ENCODE measurements at regions not wholly inside any gene's neighbourhood (a gene's known extent, or its start where the extent isn't known, plus 50 kb on each side); places are given as distances from the start of the nearest gene placed in this dataset.
"Not testable (repeated sequence)": the region's sequence is repeated elsewhere in the genome, so short reads cannot be mapped to it uniquely, and the experiment has no call there.

GRCh38 chr10:57472823-57473619 is 794.7 kb downstream of the IPMK start:
- DNase-seq: no peak

GRCh38 chr10:57468894-57469432 is 798.7 kb downstream of the IPMK start:
- no peak for DNase-seq

- no peak for DNase-seq
Measured at GRCh38 chr10:57465155-57465554, 802.5 kb downstream of the IPMK start.

- no peak for DNase-seq
Measured at GRCh38 chr10:57460540-57460939, 807.2 kb downstream of the IPMK start.

GRCh38 chr10:57457972-57458512 is 809.7 kb downstream of the IPMK start:
- no peak for DNase-seq

GRCh38 chr10:57430376-57430775 is 837.3 kb downstream of the IPMK start:
- DNase-seq: no peak

- no peak for DNase-seq
Measured at GRCh38 chr10:57420881-57421280, 846.8 kb downstream of the IPMK start.

- no peak for DNase-seq
Measured at GRCh38 chr10:57418476-57418875, 849.2 kb downstream of the IPMK start.

GRCh38 chr10:57395923-57396322 is 871.8 kb downstream of the IPMK start:
- no peak for DNase-seq

GRCh38 chr10:57367412-57367811 is 900.3 kb downstream of the IPMK start:
- no peak for DNase-seq

GRCh38 chr10:57362811-57363210 is 904.9 kb downstream of the IPMK start:
- DNase-seq: no peak

GRCh38 chr10:57353403-57354003 is 914.2 kb downstream of the IPMK start:
- DNase-seq: no peak

GRCh38 chr10:57351076-57351475 is 916.6 kb downstream of the IPMK start:
- no peak for DNase-seq

GRCh38 chr10:57341294-57341693 is 926.4 kb downstream of the IPMK start:
- DNase-seq: no peak

GRCh38 chr10:57338823-57339558 is 928.7 kb downstream of the IPMK start:
- no peak for DNase-seq

- no peak for DNase-seq
Measured at GRCh38 chr10:57336865-57337264, 930.8 kb downstream of the IPMK start.

- DNase-seq: no peak
Measured at GRCh38 chr10:57336341-57336740, 931.4 kb downstream of the IPMK start.

- DNase-seq: no peak
Measured at GRCh38 chr10:57334523-57334922, 933.2 kb downstream of the IPMK start.

GRCh38 chr10:57333880-57334279 is 933.8 kb downstream of the IPMK start:
- no peak for DNase-seq

- not testable (repeated sequence) for DNase-seq
Measured at GRCh38 chr10:57321400-57321854, 946.3 kb downstream of the IPMK start.

- DNase-seq: no peak
Measured at GRCh38 chr10:57320416-57320815, 947.3 kb downstream of the IPMK start.

- no peak for DNase-seq
Measured at GRCh38 chr10:57314046-57314445, 953.0 kb upstream of the ZWINT start.

- DNase-seq: no peak
Measured at GRCh38 chr10:57303566-57303965, 942.5 kb upstream of the ZWINT start.

All from GOT3 (cell line).